Left lung (tissue), 4 donors: ENCODE measurements at regions not wholly inside any gene's neighbourhood (a gene's known extent, or its start where the extent isn't known, plus 50 kb on each side); places are given as distances from the start of the nearest gene placed in this dataset.

ENCODE experiments used
- ATAC-seq: fragments of 200-7000 bp; cut with Tn5 transposase; one replicate; pipeline ENCODE4 v1.9.1; 2020; ENCODE audit warnings: moderate library complexity
- DNase-seq, 4 donors: peaks; one replicate each; pipeline ENCODE4 v3.0.0-alpha.2; 2013 to 2020
- H3K27ac ChIP-seq, 2 donors: fragments of 200-600 bp; sonication (generic) in 1 of 2; one replicate each; pipeline versions ENCODE4 v1.5.0 to v1.8.0; 2020 to 2021
- H3K27me3 ChIP-seq, 2 donors: fragments of 200-600 bp; sonication (generic) in 1 of 2; one replicate each; pipeline versions ENCODE4 v1.5.0 to v1.8.0; 2020 to 2021
- H3K36me3 ChIP-seq, 2 donors: fragments of 200-600 bp; sonication (generic) in 1 of 2; one replicate each; pipeline versions ENCODE4 v1.5.0 to v1.8.0; 2020 to 2021
- H3K4me1 ChIP-seq, 2 donors: fragments of 200-600 bp; one replicate each; pipeline ENCODE4 v1.8.0; 2021
- H3K4me3 ChIP-seq, 2 donors: fragments of 200-600 bp; sonication (generic) in 1 of 2; one replicate each; pipeline versions ENCODE4 v1.5.0 to v1.8.0; 2020 to 2021; ENCODE audit warnings: mild to moderate bottlenecking in 1 of 2
- H3K9me3 ChIP-seq, 2 donors: fragments of 200-600 bp; sonication (generic) in 1 of 2; one replicate each; pipeline versions ENCODE4 v1.5.0 to v1.8.0; 2020 to 2021
- intact Hi-C, 2 donors: fragments of 100-400 bp; cut with DNase I; formaldehyde crosslinking; loops; one replicate each; pipeline versions ENCODE4 v1.11.2 to v1.14.2; 2022
- TF ChIP-seq, protein P1 (sequence below), 2 donors: fragments of 200-600 bp; sonication (generic) in 1 of 2; IDR thresholded peaks; one replicate each; pipeline versions ENCODE4 v1.5.0 to v1.8.0; 2021; ENCODE audit warnings: antibody characterized with exemption in 2 of 2
- donor health status: DM: no; HTN: yes; CAD: no.
- donor health status: DM: no; HTN: no; CAD: no.

DNA sequence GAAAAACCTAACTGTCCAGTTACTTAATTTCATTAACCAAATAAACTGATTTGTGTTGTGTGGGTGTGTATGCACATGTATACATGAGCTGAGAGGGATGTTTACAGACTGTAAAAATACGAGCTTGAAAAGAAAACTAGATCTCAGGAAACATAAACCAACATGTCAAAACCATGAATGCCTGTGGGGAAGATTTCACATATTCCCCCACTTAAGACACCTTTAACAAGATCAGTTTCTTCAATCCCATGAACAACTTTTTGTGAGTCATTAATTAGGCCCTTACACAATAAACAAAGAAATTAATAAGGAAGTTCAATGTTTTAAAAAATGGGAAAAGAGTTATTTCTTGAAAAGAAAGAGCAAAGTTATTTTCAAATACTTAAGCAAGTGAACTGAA lies 170.8 kb downstream of the ZNF674 start:
- H3K9me3 ChIP-seq: no peaks in the 10 kb centered on the region
- intact Hi-C loops: no loop called here
- TF ChIP-seq, protein P1, sequence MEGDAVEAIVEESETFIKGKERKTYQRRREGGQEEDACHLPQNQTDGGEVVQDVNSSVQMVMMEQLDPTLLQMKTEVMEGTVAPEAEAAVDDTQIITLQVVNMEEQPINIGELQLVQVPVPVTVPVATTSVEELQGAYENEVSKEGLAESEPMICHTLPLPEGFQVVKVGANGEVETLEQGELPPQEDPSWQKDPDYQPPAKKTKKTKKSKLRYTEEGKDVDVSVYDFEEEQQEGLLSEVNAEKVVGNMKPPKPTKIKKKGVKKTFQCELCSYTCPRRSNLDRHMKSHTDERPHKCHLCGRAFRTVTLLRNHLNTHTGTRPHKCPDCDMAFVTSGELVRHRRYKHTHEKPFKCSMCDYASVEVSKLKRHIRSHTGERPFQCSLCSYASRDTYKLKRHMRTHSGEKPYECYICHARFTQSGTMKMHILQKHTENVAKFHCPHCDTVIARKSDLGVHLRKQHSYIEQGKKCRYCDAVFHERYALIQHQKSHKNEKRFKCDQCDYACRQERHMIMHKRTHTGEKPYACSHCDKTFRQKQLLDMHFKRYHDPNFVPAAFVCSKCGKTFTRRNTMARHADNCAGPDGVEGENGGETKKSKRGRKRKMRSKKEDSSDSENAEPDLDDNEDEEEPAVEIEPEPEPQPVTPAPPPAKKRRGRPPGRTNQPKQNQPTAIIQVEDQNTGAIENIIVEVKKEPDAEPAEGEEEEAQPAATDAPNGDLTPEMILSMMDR (IDR thresholded peaks at IDR 0.05): no peak
- no peak overlapping the region for H3K4me3 ChIP-seq
- H3K36me3 ChIP-seq: no peaks in the 10 kb centered on the region
- H3K27me3 ChIP-seq: no peaks in the 10 kb centered on the region
- no peak overlapping the region for H3K27ac ChIP-seq
- ATAC-seq (no peak), DNase-seq (no peak)
- H3K4me1 ChIP-seq: no peaks in the 10 kb centered on the region

DNA sequence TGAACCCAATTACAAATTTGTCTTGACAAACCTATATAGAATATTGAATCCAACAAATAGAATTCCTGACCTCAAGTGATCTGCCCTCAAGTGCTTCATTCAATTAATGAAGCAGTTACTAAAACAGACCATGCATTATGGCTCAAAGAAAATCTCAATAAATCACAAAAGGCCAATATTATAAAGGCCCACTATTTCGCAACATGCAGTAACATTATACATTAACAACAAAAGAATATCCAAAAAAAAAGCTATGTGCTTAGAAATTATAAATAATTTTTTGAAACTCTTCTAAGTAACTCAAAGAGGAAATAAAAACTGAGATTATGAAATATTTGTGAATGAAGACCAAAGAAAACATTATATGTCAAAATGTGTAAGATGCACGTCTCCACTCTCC lies 177.7 kb downstream of the ZNF674 start:
- ATAC-seq (no peak), DNase-seq (no peak)
- intact Hi-C loops: no loop called here
- H3K4me1 ChIP-seq: no peaks in the 10 kb centered on the region
- H3K27ac ChIP-seq: no peak overlapping the region
- H3K4me3 ChIP-seq: no peak overlapping the region
- TF ChIP-seq, protein P1 (IDR thresholded peaks at IDR 0.05): no peak
- H3K27me3 ChIP-seq: no peaks in the 10 kb centered on the region
- H3K36me3 ChIP-seq: no peaks in the 10 kb centered on the region
- no peaks in the 10 kb centered on the region for H3K9me3 ChIP-seq

DNA sequence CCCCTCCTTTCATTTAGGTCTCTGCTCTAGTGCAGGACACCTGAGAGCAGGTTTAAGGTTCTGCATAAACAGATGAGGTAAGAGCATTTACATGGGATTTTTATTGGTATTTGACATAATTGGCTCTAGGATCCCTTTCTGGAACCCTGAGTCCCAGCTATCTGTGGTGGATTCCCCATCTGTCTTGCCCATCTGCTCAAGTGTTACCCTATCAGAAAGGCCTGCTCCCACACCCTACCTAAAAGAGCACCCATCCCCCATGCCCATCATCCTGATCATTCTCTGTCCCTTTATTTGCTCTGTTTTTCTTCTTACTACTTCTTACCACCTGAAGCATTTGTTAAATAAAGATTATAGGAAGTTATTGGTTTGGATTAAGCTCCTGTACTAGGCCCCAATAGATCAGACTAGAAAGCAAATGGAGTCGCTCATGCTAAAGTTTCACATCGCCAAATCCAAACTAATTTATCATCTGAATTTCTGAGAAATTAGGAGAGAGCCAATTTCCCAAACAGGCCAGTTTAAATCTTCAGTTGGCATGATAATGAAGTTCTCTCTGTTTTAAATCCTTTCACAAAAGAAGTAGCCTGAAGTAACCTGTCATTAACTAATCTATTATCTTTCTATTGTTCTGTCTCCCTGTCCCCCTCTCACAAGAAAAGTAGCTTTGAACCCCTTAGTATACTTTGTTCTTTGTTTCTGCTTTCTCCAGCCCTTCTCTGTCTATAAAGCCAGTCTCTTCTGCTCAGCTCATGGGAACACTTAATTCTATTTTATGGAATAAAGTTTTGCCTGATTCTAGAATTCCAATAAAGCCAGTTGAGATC lies 178.6 kb downstream of the ZNF674 start:
- intact Hi-C loops: no loop called here
- H3K4me1 ChIP-seq: no peaks in the 10 kb centered on the region

DNA sequence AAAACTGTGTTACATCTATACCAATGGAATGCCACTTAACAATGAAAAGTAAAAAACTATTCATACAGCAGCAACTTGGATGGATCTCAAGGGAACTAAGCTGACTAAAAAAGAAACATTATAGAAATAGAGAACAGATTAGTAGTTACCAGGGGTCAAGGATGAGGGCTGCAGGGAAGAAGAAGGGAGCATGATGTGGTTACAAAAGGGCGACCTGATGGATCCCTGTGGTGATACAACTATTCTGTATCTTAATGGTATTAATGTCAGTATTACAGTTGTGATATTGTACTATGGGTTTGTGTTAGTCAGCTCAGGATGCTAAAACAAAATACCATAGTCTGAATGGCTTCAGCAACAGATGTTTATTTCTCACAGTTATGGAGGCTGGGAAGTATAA lies 190.7 kb downstream of the ZNF674 start:
- H3K27ac ChIP-seq: no peak overlapping the region
- DNase-seq (no peak), ATAC-seq (no peak)
- no peak overlapping the region for H3K4me3 ChIP-seq
- H3K27me3 ChIP-seq: no peaks in the 10 kb centered on the region
- no peaks in the 10 kb centered on the region for H3K9me3 ChIP-seq
- TF ChIP-seq, protein P1 (IDR thresholded peaks at IDR 0.05): no peak
- intact Hi-C loops: no loop called here
- H3K4me1 ChIP-seq: no peaks in the 10 kb centered on the region
- no peaks in the 10 kb centered on the region for H3K36me3 ChIP-seq

More for the DNA sequence above, 178.6 kb downstream of the ZNF674 start:
- Histone ChIP-seq H3K9me3 (no peaks in the 10 kb centered on the region), H3K36me3 (no peaks in the 10 kb centered on the region), H3K27me3 (no peaks in the 10 kb centered on the region), H3K4me3 (no peak overlapping the region), H3K27ac (no peak overlapping the region)
- TF ChIP-seq, protein P1 (IDR thresholded peaks at IDR 0.05): no peak
- DNase-seq (no peak), ATAC-seq (no peak)

DNA sequence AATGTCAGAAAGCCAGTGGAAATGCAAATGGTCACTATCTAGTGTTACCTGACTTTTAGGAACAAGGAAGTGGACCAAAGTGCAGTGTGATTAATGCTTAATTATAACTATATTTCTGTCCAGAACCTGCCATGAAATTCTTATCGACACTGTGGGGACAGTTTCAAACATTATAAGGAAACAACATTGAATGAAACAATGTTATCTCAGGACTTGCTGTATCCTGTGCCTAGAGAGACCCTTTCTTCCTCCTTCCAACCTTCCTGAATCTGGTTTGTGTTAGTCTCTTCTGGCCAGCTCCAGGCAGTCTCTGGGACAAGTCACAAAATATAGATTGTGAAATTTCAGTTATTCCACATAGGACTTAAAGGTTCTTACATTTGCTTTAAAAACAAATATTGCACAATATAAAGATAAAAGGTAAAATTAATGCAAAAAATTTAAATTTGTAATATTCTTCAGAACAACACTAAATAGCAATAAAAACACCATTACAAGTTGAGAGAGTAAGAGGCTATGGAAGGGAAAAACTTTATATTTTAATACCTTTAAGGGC lies 203.4 kb downstream of the ZNF674 start:
- H3K9me3 ChIP-seq: no peaks in the 10 kb centered on the region
- no peak overlapping the region for H3K4me3 ChIP-seq
- no peak overlapping the region for H3K27ac ChIP-seq
- DNase-seq: no peak
- ATAC-seq: no peak
- TF ChIP-seq, protein P1 (IDR thresholded peaks at IDR 0.05): no peak
- H3K27me3 ChIP-seq: no peaks in the 10 kb centered on the region
- no peaks in the 10 kb centered on the region for H3K4me1 ChIP-seq
- intact Hi-C loops: no loop called here
- no peaks in the 10 kb centered on the region for H3K36me3 ChIP-seq
